ENCODE measurements at regions not wholly inside any gene's neighbourhood (a gene's known extent, or its start where the extent isn't known, plus 50 kb on each side); places are given as distances from the start of the nearest gene placed in this dataset.
A peak's percentile ranks its signal among the peaks of the same experiment; 100 is the strongest.

- DNase-seq, result no peak
Observed at GRCh38 chr11:123378096-123378495, 52.0 kb upstream of the GRAMD1B start.

- no peak for DNase-seq
Observed at GRCh38 chr11:123377355-123377754, 52.7 kb upstream of the GRAMD1B start.

GRCh38 chr11:123375832-123376231 is 54.2 kb upstream of the GRAMD1B start:
- no peak for DNase-seq

GRCh38 chr11:123374622-123374968 is 55.5 kb upstream of the GRAMD1B start:
- DNase-seq, result no peak

- no peak for DNase-seq
Observed at GRCh38 chr11:123373754-123374621, 56.1 kb upstream of the GRAMD1B start.

GRCh38 chr11:123371506-123372297 is 58.4 kb upstream of the GRAMD1B start:
- no peak for DNase-seq

GRCh38 chr11:123366924-123367323 is 63.1 kb upstream of the GRAMD1B start:
- DNase-seq, result no peak

GRCh38 chr11:123365955-123366354 is 64.1 kb upstream of the GRAMD1B start:
- DNase-seq, result no peak

GRCh38 chr11:123364080-123364479 is 66.0 kb upstream of the GRAMD1B start:
- DNase-seq, result no peak

- no peak for DNase-seq
Observed at GRCh38 chr11:123363556-123363955, 66.5 kb upstream of the GRAMD1B start.

GRCh38 chr11:123362941-123363340 is 67.1 kb upstream of the GRAMD1B start:
- no peak for DNase-seq

- no peak for DNase-seq
Observed at GRCh38 chr11:123362186-123362585, 67.9 kb upstream of the GRAMD1B start.

GRCh38 chr11:123361110-123361509 is 69.0 kb upstream of the GRAMD1B start:
- DNase-seq, result no peak

GRCh38 chr11:123360267-123360936 is 69.7 kb upstream of the GRAMD1B start:
- DNase-seq, result no peak

GRCh38 chr11:123357990-123358827 is 71.9 kb upstream of the GRAMD1B start:
- peak; percentile 20 for DNase-seq

GRCh38 chr11:123357353-123357989 is 72.6 kb upstream of the GRAMD1B start:
- DNase-seq, result no peak

- no peak for DNase-seq
Observed at GRCh38 chr11:123356539-123356938, 73.5 kb upstream of the GRAMD1B start.

GRCh38 chr11:123354371-123354975 is 75.6 kb upstream of the GRAMD1B start:
- no peak for DNase-seq

- no peak for DNase-seq
Observed at GRCh38 chr11:123351375-123351774, 78.7 kb upstream of the GRAMD1B start.

GRCh38 chr11:123349382-123349781 is 80.7 kb upstream of the GRAMD1B start:
- no peak for DNase-seq

- no peak for DNase-seq
Observed at GRCh38 chr11:123344790-123345357, 85.2 kb upstream of the GRAMD1B start.
